ENCODE measurements at regions not wholly inside any gene's neighbourhood (a gene's known extent, or its start where the extent isn't known, plus 50 kb on each side); places are given as distances from the start of the nearest gene placed in this dataset.
A peak's percentile ranks its signal among the peaks of the same experiment; 100 is the strongest.
"Not testable (repeated sequence)": the region's sequence is repeated elsewhere in the genome, so short reads cannot be mapped to it uniquely, and the experiment has no call there.

DNA sequence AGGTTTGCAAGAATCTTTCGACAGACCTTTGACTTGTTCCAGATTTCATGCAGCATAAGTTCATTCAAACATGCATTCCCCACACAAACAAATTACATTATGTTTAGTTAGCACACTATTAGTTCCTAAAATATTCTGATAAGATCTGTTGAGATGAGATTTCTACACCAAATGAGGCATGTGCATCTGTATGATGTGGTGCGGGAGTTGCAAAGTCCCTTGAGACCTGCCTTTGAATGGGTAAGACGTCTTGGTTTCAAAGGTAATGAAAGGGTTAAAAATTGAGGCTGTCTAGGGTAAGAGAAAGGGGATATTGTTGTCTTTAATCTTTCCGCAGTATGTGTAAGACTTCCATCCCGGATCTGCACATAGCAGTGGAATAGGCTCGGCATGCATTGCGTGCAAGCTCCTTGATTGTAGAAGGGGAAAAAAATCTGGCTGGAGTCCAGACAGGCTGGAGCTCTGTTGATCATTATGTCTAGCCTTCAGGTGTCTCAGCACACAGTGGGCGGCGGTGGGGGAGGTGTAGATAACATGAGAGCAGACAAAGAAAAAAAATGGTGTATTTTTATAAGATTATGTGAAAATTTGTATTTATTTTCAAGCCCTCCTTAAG, 296.6 kb downstream of the PTPRC start:
- DNase-seq = peak; percentile 85

DNA sequence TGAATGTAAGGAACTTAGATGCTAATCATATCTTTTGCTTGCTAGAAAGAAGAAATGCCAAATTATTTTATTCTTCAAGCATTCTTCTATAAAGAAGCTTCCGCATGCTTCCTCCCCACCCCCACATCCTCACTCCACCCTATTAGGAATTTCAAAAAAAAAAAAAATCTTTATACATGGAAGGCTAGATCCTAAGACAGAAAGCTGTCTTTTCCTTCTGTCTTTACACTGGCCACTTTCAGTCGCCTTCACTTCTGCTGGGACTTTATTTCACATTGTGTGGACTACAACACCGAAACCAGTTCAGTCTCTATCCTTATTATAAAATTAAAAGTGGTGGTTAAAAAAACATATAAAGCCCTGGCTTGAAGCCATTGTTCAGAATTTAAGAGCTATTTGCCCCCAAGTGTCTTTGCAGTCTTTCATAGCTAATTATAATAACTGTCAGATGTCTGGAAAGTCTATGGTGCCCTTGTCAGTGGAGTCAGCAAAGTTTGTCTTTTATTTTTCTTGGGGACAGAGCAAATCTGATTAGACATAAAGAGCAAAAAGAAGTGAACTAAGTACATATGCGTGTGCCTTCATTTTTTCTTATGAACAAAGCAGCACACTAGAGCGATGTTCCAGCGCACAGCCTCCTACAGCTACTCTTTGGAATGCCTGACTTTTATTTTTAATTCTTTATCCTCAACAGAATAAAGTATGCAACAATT, 297.7 kb downstream of the PTPRC start:
- DNase-seq = no peak

DNA sequence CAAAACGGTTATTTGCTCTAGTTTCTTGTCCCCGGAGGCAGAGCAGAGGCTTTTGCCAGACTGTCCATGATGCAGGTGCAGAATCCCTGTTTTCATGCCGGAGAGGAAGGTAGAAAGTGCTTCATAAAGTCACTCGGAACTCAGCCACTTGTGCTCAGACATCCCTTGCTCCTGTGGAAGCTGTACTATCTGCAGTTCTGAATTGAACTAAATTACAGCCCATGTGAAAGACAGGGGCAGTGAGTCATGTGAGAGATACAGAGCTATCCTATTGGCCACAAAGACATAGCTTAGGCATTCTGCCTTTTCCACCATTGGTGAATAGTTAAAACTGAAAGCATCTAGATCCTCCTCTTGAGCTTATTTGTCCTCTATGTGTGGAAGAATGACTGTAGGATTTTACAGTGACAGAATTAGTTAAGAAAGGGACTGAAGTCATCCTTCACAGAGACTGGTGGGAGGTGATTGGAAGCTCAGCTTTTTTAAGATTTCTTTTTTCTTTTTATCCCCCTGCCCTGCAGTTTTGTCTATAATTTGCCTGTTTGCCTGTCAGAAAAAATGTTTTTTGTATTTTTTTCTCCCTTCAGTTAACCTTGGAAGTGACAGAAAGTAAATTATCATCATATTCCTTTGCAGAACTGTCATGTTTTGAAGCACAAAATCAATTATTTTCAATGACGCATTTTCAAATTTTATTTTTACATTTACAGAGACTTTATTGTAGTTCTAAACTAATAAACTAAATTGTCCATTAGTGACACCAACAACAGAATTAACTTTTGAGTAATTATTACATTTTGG, 298.6 kb downstream of the PTPRC start:
- DNase-seq = peak; percentile 70

DNA sequence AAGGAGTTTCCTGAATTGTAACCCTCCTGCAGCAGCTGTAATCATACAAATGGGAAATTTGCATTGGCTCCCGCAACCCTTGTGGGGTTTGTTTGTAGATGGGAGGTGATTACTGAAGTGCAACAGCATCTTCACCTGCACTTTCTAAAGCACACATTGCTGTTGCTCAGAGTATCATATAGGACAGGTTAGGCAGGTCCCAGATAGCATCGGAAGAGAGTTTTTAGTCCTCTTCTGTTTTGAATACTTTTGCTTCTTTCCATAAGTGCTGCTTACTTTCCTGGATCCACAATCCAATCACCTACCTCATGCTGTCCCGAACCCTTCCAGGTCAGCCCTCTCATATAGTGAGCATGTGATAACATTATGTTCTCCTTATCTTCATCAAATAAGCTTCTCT, 300.4 kb downstream of the PTPRC start:
- DNase-seq = no peak

DNA sequence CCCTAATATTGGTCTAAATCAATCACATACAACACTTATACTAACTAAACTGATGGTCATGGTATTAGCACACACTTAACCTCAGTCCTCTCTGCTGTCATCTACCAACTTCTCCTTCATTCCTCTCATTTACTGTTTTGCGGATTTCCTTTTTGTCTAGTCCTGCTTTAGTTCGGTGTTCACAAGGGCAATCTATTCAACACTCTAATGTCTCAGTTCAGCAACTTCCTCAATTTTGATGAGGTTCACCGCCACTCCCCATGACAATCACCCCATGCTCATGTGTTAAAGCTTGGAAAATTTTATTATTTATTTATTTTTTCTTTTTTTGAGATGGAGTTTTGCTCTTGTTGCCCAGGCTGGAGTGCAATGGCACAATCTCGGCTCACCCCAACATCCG, 301.1 kb downstream of the PTPRC start:
- no peak for DNase-seq

DNA sequence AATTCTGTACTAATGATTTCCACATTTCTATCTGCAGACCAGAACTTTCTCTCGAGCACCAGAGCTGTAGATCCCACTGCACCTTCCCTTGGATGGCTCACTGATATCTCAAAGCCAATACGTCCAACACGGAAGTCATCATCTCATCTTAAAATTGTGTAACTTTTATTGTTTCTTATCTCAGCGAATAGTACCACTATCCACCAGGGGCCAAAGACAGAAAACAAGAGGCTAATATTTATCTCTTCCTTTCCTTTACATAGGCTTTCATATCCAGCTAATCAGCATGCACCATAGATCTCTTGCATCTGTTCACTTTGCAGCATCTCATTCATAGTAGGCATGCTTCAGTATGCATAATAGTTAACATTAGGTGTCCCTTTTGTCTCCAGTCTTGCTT, 303.6 kb downstream of the PTPRC start:
- DNase-seq = no peak

DNA sequence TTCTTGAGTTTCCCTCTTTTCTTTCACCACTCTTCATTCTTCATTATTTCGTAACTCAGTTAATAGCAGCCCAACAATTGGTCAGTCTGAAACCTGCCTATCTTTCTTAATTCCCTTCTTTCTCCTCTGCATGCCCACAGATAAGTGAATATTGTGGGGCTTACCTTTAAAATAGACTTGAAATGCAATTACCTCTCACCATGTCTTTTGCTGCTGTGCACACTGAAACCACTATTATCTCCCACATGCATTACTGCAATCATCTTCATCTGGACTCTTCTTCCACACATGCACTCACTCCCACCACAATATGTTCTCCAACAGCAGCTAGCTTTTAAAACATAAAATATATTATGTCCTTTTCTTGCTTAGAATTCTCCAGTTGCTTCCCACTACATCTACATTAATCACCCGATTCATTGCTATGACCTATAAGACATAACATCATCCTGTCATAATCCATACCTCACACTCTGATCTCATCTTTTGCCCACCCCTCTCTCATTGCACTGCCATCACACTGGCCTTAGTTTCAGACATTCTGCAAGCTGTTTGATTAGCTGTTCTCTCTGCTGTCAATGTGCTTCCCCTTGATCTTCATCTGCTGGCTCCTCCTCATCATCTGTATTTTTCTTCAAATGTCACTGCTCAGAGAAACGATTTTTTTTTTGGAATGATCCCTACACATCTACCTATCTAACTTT, 304.8 kb downstream of the PTPRC start:
- DNase-seq = no peak

DNA sequence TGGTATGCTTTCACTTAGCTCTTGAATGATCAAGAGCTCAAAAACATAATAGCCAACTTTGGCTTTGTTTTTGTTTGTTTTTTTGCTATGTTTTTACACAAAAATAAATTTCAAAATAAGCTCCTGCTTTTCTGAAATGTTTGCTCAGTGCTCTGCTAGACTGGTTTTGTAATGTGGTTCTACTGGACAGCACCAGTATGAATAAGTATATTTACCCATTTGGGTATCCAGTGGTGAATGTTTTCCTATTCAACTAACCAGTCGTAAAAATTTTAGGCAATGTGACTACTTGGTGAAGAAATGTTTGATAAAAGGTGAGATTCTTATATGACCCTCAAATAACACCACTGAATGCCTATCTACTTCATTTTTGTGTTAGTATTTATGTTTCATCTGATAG, 308.6 kb downstream of the PTPRC start:
- DNase-seq = no peak

DNA sequence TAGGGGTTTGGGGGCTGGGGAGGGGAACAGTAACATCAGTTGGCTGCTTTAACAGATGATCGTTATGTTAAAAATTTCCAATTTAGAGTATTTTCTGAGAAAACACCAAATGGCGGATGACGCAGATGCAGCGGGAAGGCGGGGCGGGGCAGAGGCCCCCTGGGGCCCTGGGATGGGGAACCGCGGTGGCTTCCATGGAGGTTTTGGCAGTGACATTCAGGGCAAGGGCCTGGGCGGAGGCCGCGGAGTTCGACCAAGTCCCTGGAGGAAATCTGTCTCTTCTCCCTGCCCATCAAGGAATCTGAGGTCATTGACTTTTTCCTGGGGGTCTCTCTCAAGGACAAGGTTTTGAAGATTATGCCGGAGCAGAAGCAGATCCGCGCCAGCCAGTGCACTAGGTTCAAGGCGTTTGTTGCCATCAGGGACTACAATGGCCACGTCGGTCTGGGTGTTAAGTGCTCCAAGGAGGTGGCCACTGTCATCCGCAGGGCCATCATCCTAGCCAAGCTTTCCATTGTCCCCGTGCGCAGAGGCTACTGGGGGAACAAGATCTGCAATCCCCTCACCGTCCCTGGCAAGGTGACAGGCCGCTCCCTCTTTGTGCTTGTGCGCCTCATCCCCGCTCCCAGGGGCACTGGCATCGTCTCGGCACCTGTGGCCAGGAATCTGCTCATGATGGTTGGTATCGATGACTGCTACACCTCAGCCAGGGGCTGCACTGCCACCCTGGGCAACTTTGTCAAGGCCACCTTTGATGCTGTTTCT, 310.2 kb downstream of the PTPRC start:
- no peak for DNase-seq

DNA sequence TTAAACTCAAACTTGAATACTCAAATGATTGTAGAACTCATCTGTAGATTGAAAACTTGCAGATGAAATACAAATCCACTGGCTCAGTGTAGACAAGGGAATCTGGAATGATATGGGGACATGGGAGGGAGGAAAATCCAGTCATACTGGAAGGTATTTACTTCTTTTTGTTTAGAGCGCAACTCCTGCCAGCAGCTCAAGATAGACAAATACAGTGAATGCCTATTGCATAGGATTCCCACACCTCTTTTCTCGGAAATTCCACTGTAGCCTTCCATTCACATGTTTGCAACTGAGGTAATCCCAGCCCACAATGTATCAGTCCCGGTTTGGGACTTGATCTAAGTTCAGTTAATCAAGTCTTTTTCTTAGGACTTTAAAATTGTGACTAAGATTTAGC, 311.2 kb downstream of the PTPRC start:
- DNase-seq = no peak

DNA sequence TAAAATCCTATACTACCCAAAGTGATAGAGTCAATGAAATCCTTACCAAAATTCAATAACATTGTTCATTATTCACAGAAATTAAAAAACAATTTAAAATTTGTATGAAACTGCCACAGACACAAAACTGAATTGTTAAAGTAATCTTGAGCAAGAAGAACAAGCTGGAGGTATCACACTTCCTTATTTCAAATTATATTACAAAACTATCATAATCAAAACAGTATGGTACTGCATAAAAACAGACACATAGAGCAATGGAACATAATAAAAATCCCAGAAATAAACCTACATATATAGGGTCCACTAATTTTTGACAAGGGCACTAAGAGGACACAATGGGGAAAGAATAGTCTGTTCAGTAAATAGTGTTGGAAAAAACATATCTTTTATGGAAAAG, 316.2 kb downstream of the PTPRC start:
- DNase-seq = no peak

DNA sequence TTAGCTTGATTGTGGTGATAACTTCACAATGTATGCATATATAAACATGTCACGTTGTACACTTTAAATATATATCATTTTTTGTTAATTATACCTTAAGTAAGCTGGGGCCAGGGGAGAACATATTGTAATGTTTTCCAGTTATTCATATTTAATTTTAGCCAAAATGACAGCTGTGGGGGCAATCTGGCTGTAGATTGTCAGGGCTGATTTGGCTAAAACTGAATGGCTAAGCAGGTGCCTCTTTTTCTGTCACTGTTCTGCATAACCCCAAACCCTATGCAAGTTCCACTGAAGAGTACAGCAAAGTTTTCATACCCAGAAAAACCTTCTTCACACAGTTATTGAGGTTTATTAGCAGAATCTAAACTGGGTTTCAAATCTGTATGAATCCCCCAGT, 318.2 kb downstream of the PTPRC start:
- no peak for DNase-seq

DNA sequence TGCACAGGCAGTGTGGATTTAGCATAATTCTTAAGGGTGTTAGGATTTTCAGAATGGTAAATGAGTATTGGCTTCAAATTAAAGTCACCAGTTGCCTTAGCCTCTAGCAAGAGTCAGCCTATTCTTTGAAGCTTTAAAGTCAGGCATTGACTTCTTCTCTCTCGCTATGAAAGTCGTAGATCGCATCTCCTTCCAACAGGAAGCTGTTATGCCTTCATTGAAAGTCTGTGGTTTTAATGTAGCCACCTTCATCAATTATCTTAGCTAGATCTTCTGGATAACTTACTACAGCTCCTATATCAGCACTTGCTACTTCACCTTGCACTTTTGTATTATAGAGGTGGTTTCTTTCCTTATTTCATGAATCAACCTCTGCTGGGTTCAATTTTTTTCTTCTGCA, 320.2 kb downstream of the PTPRC start:
- no peak for DNase-seq

DNA sequence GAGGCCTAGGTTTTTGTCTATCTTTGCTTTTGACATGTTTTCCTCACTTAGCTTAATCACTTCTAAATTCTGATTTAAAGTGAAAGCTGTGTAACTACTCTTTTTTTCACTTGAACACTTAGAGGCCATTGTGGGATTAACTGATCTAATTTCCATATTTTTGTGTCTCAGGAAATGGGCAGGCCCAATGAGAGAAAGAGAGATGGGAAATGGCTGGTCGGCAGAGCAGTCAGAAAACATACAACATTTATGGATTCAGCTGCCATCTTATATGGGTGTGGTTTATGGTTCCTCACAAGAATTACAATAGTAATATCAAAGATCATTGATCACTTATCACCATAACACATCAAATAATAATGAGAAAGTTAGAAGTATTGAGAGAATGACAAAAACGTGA, 320.8 kb downstream of the PTPRC start:
- DNase-seq = no peak

DNA sequence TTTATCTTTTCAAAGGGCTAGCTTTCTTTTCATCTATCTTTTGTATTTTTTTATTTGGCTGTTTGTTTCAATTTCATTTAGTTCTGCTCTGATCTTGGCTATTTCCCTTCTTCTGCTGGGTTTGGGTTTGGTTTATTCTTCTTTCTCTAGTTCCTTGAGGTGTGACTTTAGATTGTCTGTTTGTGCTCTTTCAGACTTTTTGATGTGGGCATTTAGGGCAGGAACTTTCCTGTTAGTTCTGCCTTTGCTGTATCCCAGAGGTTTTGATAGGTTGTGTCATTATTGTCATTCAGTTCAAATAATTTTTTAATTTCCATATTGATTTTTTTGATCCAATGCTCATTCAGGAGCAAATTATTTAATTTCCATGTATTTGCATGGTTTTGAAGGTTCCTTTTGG, 325.0 kb downstream of the PTPRC start:
- not testable (repeated sequence) for DNase-seq

DNA sequence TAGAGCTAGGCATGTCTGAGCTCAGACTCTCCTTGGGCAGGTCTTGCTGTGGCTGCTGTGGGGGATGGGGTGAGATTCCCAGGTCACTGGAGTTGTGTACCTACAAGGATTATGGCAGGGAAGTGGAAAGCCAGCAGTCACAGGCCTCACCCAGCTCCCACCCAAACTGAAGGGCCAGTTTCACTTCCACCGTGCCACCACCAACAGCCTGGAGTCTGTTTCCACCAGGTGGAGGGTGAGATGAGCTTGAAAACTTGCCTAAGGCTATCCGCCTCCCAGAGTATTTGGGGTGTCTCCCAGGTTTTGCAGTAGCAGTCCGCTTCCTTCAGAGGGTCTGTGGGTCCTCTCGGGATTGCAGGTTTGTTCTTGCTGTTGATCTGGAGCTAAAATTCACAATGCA, 327.7 kb downstream of the PTPRC start:
- no peak for DNase-seq

DNA sequence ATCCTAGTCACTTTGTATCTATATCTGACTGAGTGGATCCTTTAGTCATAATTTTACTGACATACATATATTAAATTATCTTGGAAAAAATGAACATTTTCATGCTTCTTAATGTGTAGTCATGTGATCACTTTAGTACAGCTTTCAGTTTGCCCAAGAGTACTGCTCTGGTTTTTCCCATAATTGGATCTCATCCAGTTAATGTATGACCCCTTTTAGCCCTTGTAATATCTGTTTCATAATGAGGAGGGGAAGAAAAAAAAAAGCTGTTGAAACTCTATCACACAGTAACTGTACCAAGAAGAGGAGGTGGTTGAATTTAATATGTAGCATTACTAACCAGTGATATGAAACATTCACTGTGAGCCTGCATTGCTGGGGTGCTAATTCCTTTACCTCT, 328.7 kb downstream of the PTPRC start:
- no peak for DNase-seq

DNA sequence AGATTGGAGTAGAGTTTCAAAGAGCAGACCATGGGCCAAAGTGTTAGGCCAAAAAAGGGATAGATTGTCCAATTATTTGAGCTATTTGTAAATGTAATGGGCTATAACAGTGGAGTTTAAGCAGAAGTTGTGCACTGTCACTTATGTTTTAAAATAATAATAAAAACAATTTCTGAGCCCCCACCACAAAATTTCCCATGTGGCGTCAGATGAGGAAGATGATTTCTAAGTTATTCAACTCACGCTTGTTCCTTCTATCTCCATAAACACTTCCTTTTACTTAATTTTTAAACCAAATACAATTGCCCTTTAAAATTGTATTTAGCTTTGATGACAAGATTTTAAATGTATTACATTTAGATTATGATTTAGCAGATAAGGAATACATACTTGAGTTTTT, 330.0 kb downstream of the PTPRC start:
- DNase-seq = no peak

DNA sequence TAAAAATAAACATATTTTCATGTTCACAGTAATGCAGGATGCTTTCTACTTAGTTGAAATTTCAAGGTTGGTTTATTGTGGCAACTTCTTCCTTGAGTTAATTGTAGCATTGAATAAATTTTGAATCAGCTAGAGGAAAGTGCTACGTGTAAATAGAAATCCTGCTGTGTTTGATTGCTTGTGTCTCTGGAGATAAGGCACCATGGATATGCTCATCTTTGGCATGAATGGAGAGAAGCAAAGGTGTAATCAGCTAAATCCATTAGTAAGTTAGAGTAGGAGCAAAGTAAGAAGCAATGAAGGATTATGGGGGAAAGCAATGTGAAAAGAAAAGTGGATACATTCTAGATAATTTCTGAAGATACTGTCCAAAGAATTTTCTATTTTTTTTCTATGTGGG, 331.1 kb downstream of the PTPRC start:
- no peak for DNase-seq

DNA sequence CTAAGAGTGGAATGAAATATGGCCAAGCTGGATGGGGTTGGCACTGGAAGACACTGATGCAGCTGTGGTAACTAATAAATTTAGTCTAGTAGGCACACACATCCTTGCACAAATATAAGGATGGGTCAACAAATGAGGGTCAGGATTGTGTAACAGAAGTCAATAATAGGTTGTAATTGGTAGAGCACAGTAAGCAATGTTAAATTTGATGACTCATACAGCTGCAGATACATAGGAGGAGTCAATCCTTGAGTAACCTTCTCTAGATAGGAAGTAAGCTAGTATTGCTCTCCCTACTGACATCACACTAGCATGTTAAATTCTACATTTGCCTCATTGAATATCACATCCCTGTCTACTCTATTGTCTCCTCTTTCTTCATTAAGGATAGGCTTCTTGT, 332.1 kb downstream of the PTPRC start:
- DNase-seq = no peak

DNA sequence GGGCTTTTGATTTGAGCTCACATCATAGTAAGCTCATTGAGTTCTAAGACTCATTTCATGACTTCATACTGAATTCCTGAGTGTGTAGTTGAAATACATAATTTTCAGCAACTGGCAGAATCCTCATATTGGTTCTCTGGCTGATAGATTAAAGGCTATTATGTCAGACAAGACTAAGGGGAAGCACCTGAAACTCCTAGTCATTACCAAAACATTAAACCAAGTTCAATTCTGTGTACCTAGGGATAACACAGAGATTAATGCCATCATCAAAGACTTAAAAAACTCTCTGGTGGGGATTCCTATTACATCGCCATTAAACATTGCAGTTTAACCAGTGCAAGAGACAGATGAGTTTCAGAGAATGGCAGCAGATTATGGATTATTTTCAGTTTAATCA, 339.1 kb downstream of the PTPRC start:
- DNase-seq = no peak

DNA sequence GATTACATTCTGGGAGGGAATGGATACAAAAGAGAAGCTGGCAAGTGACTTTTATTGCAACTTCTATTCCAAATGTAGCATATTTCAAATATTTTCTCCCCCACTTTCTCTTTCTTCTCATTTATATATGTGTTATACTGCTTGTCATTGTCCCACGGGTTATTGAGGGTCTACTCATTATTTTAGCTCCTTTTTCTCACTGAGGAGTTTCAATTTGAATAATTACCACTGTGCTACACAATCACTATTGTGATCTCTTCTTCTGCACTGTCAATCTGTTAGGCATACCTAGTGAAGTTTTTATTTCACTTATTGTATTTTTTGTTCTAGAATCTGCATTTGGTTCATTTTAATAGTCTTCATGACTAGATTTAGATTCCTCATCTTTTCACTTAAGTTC, 339.7 kb downstream of the PTPRC start:
- no peak for DNase-seq

DNA sequence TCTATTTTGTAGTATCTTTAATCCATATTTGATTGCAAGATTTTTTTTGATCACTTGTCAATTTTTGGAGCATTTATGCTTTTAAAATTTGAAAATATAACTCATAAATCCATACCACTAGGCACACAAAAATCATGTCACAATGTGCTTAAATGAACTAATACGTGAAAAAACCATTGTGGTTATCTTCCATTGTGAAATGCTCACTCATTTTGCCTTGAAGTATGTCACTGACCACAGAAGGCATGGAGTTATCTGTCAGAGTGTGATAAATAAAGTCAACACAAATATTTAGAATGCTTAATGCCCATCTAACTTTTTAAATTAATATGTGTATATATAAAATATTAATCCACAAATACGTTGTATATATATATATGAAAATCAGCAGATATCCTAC, 347.2 kb downstream of the PTPRC start:
- DNase-seq = no peak
